K562 (cell line): ENCODE measurements at regions not wholly inside any gene's neighbourhood (a gene's known extent, or its start where the extent isn't known, plus 50 kb on each side); places are given as distances from the start of the nearest gene placed in this dataset.

Experiments used
- CSDE1 ChIP-seq, 2 experiments: fragments of 450-650 bp; IDR thresholded peaks; 2 replicates each; pipeline ENCODE4 v1.6.1; 2016; ENCODE audit warnings: mild to moderate bottlenecking in 1 of 2
- EGR1 ChIP-seq: fragments of 450-650 bp; conservative IDR thresholded peaks from 2 replicates; pipeline ENCODE4 v1.6.1; 2017; ENCODE audit warnings: mild to moderate bottlenecking
- ESRRA ChIP-seq: fragments of 450-650 bp; IDR thresholded peaks from 2 replicates; pipeline ENCODE4 v1.6.1; 2014; ENCODE audit warnings: low read depth, mild to moderate bottlenecking, moderate library complexity, borderline replicate concordance
- FOS ChIP-seq: IDR thresholded peaks from 3 replicates; pipeline ENCODE4 v1.6.1; 2011; ENCODE audit not compliant: insufficient read length; ENCODE audit errors: extremely low read depth
- GABPA ChIP-seq: fragments of 200-800 bp; sonication (Bioruptor generic); conservative IDR thresholded peaks from 2 replicates; pipeline ENCODE4 v1.6.1; 2016; ENCODE audit warnings: low read depth, missing genetic modification characterization, missing compliant biosample characterization
- HEY1 ChIP-seq: fragments of 250-450 bp; sonication (Bioruptor Pico); IDR thresholded peaks from 2 replicates; pipeline ENCODE4 v1.5.0; 2020; ENCODE audit warnings: mild to moderate bottlenecking, moderate library complexity, borderline replicate concordance
- HMBOX1 ChIP-seq: sonication (generic); IDR thresholded peaks from 2 replicates; pipeline ENCODE4 v1.6.1; 2016
- JUND ChIP-seq, 2 experiments: IDR thresholded peaks; 2 replicates in 1 of 2; 3 replicates in 1 of 2; pipeline ENCODE4 v1.6.1; 2011; ENCODE audit warnings: borderline replicate concordance in 2 of 2, low read depth in 2 of 2, low read length in 2 of 2, improper control_type of control experiment in 1 of 2, missing biosample characterization in 1 of 2, missing genetic modification characterization in 1 of 2, missing genetic modification reagents in 1 of 2
- LEF1 ChIP-seq: fragments of 450-650 bp; IDR thresholded peaks from 2 replicates; pipeline ENCODE4 v1.6.1; 2016; ENCODE audit warnings: mild to moderate bottlenecking
- MCM3 ChIP-seq: fragments of 450-650 bp; IDR thresholded peaks from 2 replicates; pipeline ENCODE4 v1.6.1; 2016
- POLR2AphosphoS2 ChIP-seq: IDR thresholded peaks from 2 replicates; pipeline ENCODE4 v1.6.1; 2012; ENCODE audit warnings: low read length, improper control_type of control experiment
- SPI1 ChIP-seq: IDR thresholded peaks from 2 replicates; pipeline ENCODE4 v1.6.1; 2011; ENCODE audit warnings: low read depth, low read length, control low read depth, borderline replicate concordance
- TBL1XR1 ChIP-seq, 2 experiments: IDR thresholded peaks; 2 replicates each; pipeline ENCODE4 v1.6.1; 2012; ENCODE audit warnings: improper control_type of control experiment in 2 of 2, low read length in 2 of 2, mild to moderate bottlenecking in 1 of 2
- ZBTB11 ChIP-seq, 3 experiments: fragments of 200-800 bp in 1 of 3; fragments of 250-450 bp in 1 of 3; fragments of 450-650 bp in 1 of 3; sonication (Bioruptor Pico) in 1 of 3; sonication (Bioruptor generic) in 1 of 3; formaldehyde crosslinking in 1 of 3; IDR thresholded peaks; 2 replicates each; pipeline versions ENCODE4 v1.6.1 to v1.8.0; 2016 to 2022; ENCODE audit warnings: mild to moderate bottlenecking in 2 of 3, missing genetic modification characterization in 2 of 3, missing compliant biosample characterization in 1 of 3, moderate library complexity in 1 of 3
- ZNF354B ChIP-seq: fragments of 250-450 bp; sonication (Bioruptor Pico); IDR thresholded peaks from 2 replicates; pipeline ENCODE4 v1.4.0; 2020
- ZNF395 ChIP-seq: fragments of 200-800 bp; sonication (Bioruptor generic); IDR thresholded peaks from 2 replicates; pipeline ENCODE4 v1.6.1; 2017; ENCODE audit warnings: missing genetic modification characterization, missing compliant biosample characterization
- ZNF717 ChIP-seq: fragments of 250-450 bp; sonication (Bioruptor Pico); IDR thresholded peaks from 2 replicates; pipeline ENCODE4 v1.5.0; 2021

GRCh38 chr5:87081511-87082372 is 185.9 kb upstream of the RASA1 start (continued):
- TF ChIP-seq HEY1: 0 out of 2 replicates have a peak, but pooled peaks have one; percentile 61
- no peak for TF ChIP-seq ZBTB11 (CRISPR knock-in tag; IDR thresholded peaks at IDR 0.05)
- no peak for TF ChIP-seq ZNF354B
- no peak for TF ChIP-seq POLR2AphosphoS2
- peak; percentile 100 for TF ChIP-seq SPI1
- peak; percentile 80; the same call in 1 of the 2 replicates for TF ChIP-seq LEF1
- peak in 1 of 2 experiments; percentile 48; a peak in 1 of 4 replicates for TF ChIP-seq TBL1XR1 (IDR thresholded peaks at IDR 0.05; ENCODE audit: low read length in 2 of 2)
- 0 out of 2 replicates have a peak, but pooled peaks have one; percentile 21 for TF ChIP-seq ZNF395
- TF ChIP-seq ZNF717 (CRISPR knock-in tag): no peak
- TF ChIP-seq GABPA (tag): peak; percentile 27; the same call in 1 of the 2 replicates
- TF ChIP-seq CSDE1 (IDR thresholded peaks at IDR 0.05): no peak
- 0 out of 2 replicates have a peak, but pooled peaks have one; percentile 25 for TF ChIP-seq JUND (IDR thresholded peaks at IDR 0.05; ENCODE audit: borderline replicate concordance, low read depth, low read length)
- TF ChIP-seq JUND (tag; IDR thresholded peaks at IDR 0.05; ENCODE audit: borderline replicate concordance, low read depth, low read length): no peak
- peak; percentile 87 for TF ChIP-seq EGR1
- TF ChIP-seq MCM3: no peak
- TF ChIP-seq ESRRA: peak; percentile 22; the same call in 1 of the 2 replicates
- no peak for TF ChIP-seq FOS
- 0 out of 2 replicates have a peak, but pooled peaks have one; percentile 33 for TF ChIP-seq HMBOX1
